Esophagus squamous epithelium (tissue), 5 donors: ENCODE measurements at regions not wholly inside any gene's neighbourhood (a gene's known extent, or its start where the extent isn't known, plus 50 kb on each side); places are given as distances from the start of the nearest gene placed in this dataset.

Source experiments
- DNase-seq: peaks from one replicate; lab custom pipeline; 2025; lab: John Stamatoyannopoulos, UW
- H3K27ac ChIP-seq, 4 donors: fragments of 200-600 bp; sonication (generic); one replicate each; pipeline ENCODE4 v1.5.1; 2016 to 2019; ENCODE audit warnings: mild to moderate bottlenecking in 1 of 4
- H3K27me3 ChIP-seq, 4 donors: fragments of 200-600 bp; sonication (generic); 1 replicate in 3 of 4; 2 replicates in 1 of 4; pipeline versions ENCODE4 v1.5.1 to v1.6.0; 2017 to 2021; ENCODE audit warnings: antibody characterized with exemption in 1 of 4
- H3K36me3 ChIP-seq, 3 donors: fragments of 200-600 bp; sonication (generic); one replicate each; pipeline ENCODE4 v1.5.1; 2016 to 2019
- H3K4me1 ChIP-seq, 3 donors: fragments of 200-600 bp; sonication (generic); one replicate each; pipeline ENCODE4 v1.5.1; 2017 to 2019
- H3K4me3 ChIP-seq, 4 donors: fragments of 200-600 bp; sonication (generic); 1 replicate in 3 of 4; 2 replicates in 1 of 4; pipeline ENCODE4 v1.5.1; 2016 to 2019; ENCODE audit warnings: mild to moderate bottlenecking in 2 of 4, moderate library complexity in 1 of 4
- H3K9me3 ChIP-seq, 3 donors: fragments of 200-600 bp; sonication (generic); one replicate each; pipeline ENCODE4 v1.5.1; 2016 to 2019
- POLR2A ChIP-seq, 4 donors: fragments of 450-650 bp; IDR thresholded peaks; one replicate each; pipeline ENCODE4 v1.6.1; 2017; ENCODE audit warnings: antibody characterized with exemption in 4 of 4, mild to moderate bottlenecking in 4 of 4, moderate library complexity in 3 of 4
- WGBS, 2 donors: methylation state at CpG; one replicate each; pipeline ENCODE4 v1.1.5; 2018; 5-methylcytosine and 5-hydroxymethylcytosine counted together
- intact Hi-C: fragments of 100-400 bp; cut with DNase I; formaldehyde crosslinking; loops from one replicate; pipeline ENCODE4 v1.15.0; 2022
- TF ChIP-seq, protein P1 (sequence below), 6 experiments: fragments of 450-650 bp in 4 of 6; fragments of 200-600 bp in 2 of 6; sonication (generic) in 2 of 6; IDR thresholded peaks; one replicate each; pipeline ENCODE4 v1.5.1; 2016 to 2019; ENCODE audit warnings: antibody characterized with exemption in 6 of 6, mild to moderate bottlenecking in 4 of 6, moderate library complexity in 4 of 6
- donor health status: DM: yes; HTN: yes; CAD: no.

GRCh38 chr3:164677317-164677716, 401.0 kb downstream of the SI start:
- TF ChIP-seq, protein P1, sequence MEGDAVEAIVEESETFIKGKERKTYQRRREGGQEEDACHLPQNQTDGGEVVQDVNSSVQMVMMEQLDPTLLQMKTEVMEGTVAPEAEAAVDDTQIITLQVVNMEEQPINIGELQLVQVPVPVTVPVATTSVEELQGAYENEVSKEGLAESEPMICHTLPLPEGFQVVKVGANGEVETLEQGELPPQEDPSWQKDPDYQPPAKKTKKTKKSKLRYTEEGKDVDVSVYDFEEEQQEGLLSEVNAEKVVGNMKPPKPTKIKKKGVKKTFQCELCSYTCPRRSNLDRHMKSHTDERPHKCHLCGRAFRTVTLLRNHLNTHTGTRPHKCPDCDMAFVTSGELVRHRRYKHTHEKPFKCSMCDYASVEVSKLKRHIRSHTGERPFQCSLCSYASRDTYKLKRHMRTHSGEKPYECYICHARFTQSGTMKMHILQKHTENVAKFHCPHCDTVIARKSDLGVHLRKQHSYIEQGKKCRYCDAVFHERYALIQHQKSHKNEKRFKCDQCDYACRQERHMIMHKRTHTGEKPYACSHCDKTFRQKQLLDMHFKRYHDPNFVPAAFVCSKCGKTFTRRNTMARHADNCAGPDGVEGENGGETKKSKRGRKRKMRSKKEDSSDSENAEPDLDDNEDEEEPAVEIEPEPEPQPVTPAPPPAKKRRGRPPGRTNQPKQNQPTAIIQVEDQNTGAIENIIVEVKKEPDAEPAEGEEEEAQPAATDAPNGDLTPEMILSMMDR (IDR thresholded peaks at IDR 0.05): no peak
- no peak for TF ChIP-seq POLR2A (IDR thresholded peaks at IDR 0.05)
- Histone ChIP-seq H3K4me1 (no peaks in the 10 kb centered on the region), H3K4me3 (no peak overlapping the region), H3K36me3 (no peaks in the 10 kb centered on the region), H3K27me3 (no peaks in the 10 kb centered on the region), H3K9me3 (no peaks in the 10 kb centered on the region), H3K27ac (no peak overlapping the region)
- WGBS, 2 donors: 60 to 61% methylated on average over 4 of the region's 4 CpGs
- intact Hi-C loops: no loop called here
- DNase-seq: no peak

DNA sequence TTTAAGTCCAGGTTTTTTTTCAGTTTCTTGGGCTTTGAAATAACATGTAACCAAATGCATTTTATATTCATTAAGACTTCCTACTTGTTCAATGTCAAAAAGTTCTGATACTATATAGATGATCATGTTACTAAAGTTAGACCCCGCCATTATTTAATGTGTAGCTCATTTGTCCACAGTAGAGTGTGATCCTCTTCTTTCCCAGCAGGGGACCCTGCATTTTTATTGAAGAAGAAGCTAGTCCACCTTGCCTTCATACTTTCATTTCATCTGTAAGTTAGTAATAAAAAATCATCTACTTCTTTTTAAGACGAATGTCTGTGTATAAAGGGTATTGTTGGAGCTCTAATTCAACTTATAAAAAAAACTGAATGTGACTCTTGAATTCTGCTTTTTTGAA, 404.6 kb downstream of the SI start:
- DNase-seq: no peak
- no peaks in the 10 kb centered on the region for H3K9me3 ChIP-seq
- TF ChIP-seq, protein P1 (IDR thresholded peaks at IDR 0.05): no peak
- TF ChIP-seq POLR2A (IDR thresholded peaks at IDR 0.05): no peak
- H3K4me1 ChIP-seq: no peaks in the 10 kb centered on the region
- 60 to 75% methylated on average over 2 of the region's 2 CpGs for WGBS, 2 donors
- intact Hi-C loops: no loop called here
- H3K27ac ChIP-seq: no peak overlapping the region
- no peaks in the 10 kb centered on the region for H3K27me3 ChIP-seq
- no peak overlapping the region for H3K4me3 ChIP-seq
- no peaks in the 10 kb centered on the region for H3K36me3 ChIP-seq

- Histone ChIP-seq H3K4me3 (no peak overlapping the region), H3K36me3 (no peaks in the 10 kb centered on the region), H3K4me1 (no peaks in the 10 kb centered on the region), H3K27me3 (no peaks in the 10 kb centered on the region), H3K9me3 (no peaks in the 10 kb centered on the region), H3K27ac (no peak overlapping the region)
- 61% methylated on average over 1 of the region's 1 CpG for WGBS, 2 donors
- no peak for DNase-seq
- TF ChIP-seq, protein P1 (IDR thresholded peaks at IDR 0.05): no peak
- no peak for TF ChIP-seq POLR2A (IDR thresholded peaks at IDR 0.05)
- intact Hi-C loops: no loop called here
These were observed 420.2 kb downstream of the SI start for GRCh38 chr3:164658125-164658524.

DNA sequence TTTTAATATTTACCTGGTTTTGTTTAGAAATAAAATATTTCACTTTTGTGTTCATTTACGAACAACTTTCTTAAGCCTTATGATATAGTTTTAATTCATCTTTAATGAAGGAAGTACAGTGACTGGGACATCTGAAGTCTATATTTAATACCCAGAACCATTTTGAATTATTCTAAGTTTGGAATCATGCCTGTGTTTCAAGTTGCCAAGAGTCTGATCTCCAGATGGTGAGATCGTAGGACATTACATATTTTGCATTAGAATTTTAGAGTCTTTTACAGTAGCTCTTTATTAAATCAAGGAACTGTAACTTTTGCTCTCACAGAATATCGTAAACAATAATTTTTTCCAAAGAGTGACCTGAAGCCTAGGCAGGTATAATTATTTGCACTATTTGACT, 420.7 kb downstream of the SI start:
- H3K9me3 ChIP-seq: no peaks in the 10 kb centered on the region
- H3K27me3 ChIP-seq: no peaks in the 10 kb centered on the region
- H3K27ac ChIP-seq: no peak overlapping the region
- intact Hi-C loops: no loop called here
- no peaks in the 10 kb centered on the region for H3K36me3 ChIP-seq
- no peaks in the 10 kb centered on the region for H3K4me1 ChIP-seq
- DNase-seq: no peak
- H3K4me3 ChIP-seq: no peak overlapping the region
- 71 to 73% methylated on average over 3 of the region's 3 CpGs for WGBS, 2 donors
- no peak for TF ChIP-seq POLR2A (IDR thresholded peaks at IDR 0.05)
- TF ChIP-seq, protein P1 (IDR thresholded peaks at IDR 0.05): no peak

DNA sequence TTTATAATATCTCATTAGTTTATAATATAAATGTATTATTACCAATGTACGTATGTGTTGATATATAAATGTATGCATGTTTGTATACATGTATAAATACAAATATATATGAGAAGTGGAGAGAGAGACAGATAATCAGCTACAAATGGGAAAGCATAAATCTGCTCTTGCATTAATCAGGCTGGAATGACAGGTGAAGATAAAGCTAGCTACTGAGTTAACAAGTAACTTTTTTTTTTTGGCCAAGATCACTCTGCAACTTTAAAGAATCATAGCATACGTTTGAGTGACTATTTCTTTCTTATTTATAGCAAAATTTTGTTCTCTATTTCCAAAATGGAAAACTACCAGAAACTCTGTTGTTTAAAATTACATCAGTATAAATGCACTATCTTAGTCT, 422.8 kb downstream of the SI start:
- 57 to 60% methylated on average over 2 of the region's 2 CpGs for whole genome bisulfite sequencing, 2 donors
- TF ChIP-seq, protein P1 (IDR thresholded peaks at IDR 0.05): no peak
- TF ChIP-seq POLR2A (IDR thresholded peaks at IDR 0.05): no peak
- DNase-seq: no peak

More for the DNA sequence above, 422.8 kb downstream of the SI start:
- intact Hi-C loops: no loop called here
- H3K27ac ChIP-seq: no peak overlapping the region
- H3K36me3 ChIP-seq: no peaks in the 10 kb centered on the region
- no peak overlapping the region for H3K4me3 ChIP-seq
- no peaks in the 10 kb centered on the region for H3K4me1 ChIP-seq
- no peaks in the 10 kb centered on the region for H3K27me3 ChIP-seq
- H3K9me3 ChIP-seq: no peaks in the 10 kb centered on the region
